ENCODE measurements at regions not wholly inside any gene's neighbourhood (a gene's known extent, or its start where the extent isn't known, plus 50 kb on each side); places are given as distances from the start of the nearest gene placed in this dataset.

DNA sequence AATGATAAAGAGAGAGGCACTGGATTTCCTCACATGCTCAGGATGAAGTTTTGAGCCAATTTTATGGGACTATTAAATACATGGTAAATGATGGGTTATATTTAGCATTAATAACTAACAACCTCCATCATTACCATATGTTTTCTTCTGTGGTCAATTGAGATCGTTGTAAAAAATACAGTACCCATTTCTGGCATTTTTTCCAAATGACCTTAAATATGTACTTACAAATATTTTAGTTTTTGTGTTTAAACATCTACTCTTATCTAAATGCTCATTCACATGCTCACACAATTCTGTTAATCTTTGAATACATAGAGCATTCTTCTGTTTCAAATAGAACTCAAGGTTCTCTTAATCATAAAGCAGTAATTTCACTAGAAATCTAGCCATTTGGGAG lies 330.0 kb upstream of the BRINP3 start:
- ChIA-PET CTCF (no interaction called here), POLR2A (no interaction called here)
- no peaks in the 10 kb centered on the region for H3K27me3 ChIP-seq (ENCODE audit: control insufficient read depth, insufficient read depth, low read length)
- DNase-seq (ENCODE audit: low read depth, low spot score) = no peak
- no peak for ATAC-seq
- intact Hi-C loops (cut with micrococcal nuclease; ENCODE audit: unreplicated experiment) = no loop called here
- H3K36me3 ChIP-seq (ENCODE audit: control insufficient read depth, insufficient read depth, low read length) = no peaks in the 10 kb centered on the region
- BruUV-seq (replicated peaks) = no TSS peak
- in situ Hi-C loops (cut with HindIII; ENCODE audit: low pct_unique_long_range_greater_than_20kb, low sequenced_read_pairs) = no loop called here
- H3K27ac ChIP-seq (ENCODE audit: low read length) = no peak overlapping the region
- H3K9me3 ChIP-seq (ENCODE audit: control insufficient read depth, insufficient read depth, low read depth, low read length) = no peaks in the 10 kb centered on the region
- H3K4me1 ChIP-seq (ENCODE audit: control insufficient read depth, insufficient read depth, low read length) = no peaks in the 10 kb centered on the region
- H3K4me3 ChIP-seq (ENCODE audit: low read depth in 2 of 2, low read length in 2 of 2) = no peak overlapping the region
- TF ChIP-seq POLR2AphosphoS5 (IDR thresholded peaks at IDR 0.05; ENCODE audit: low read depth, low read length) = no peak

GRCh38 chr1:190808035-190808434 lies 330.4 kb upstream of the BRINP3 start:
- POLR2A ChIA-PET = no interaction called here
- no peaks in the 10 kb centered on the region for H3K9me3 ChIP-seq (ENCODE audit: control insufficient read depth, insufficient read depth, low read depth, low read length)
- TF ChIP-seq CTCF (IDR thresholded peaks at IDR 0.05) (no peak), POLR2AphosphoS5 (IDR thresholded peaks at IDR 0.05; ENCODE audit: low read depth, low read length) (no peak), TCF7L2 (IDR thresholded peaks at IDR 0.05; ENCODE audit: low read depth, low read length) (no peak), SIN3A (IDR thresholded peaks at IDR 0.05; ENCODE audit: borderline replicate concordance, insufficient read depth, low read depth, low read length) (no peak)
- TF ChIP-seq, protein P1, sequence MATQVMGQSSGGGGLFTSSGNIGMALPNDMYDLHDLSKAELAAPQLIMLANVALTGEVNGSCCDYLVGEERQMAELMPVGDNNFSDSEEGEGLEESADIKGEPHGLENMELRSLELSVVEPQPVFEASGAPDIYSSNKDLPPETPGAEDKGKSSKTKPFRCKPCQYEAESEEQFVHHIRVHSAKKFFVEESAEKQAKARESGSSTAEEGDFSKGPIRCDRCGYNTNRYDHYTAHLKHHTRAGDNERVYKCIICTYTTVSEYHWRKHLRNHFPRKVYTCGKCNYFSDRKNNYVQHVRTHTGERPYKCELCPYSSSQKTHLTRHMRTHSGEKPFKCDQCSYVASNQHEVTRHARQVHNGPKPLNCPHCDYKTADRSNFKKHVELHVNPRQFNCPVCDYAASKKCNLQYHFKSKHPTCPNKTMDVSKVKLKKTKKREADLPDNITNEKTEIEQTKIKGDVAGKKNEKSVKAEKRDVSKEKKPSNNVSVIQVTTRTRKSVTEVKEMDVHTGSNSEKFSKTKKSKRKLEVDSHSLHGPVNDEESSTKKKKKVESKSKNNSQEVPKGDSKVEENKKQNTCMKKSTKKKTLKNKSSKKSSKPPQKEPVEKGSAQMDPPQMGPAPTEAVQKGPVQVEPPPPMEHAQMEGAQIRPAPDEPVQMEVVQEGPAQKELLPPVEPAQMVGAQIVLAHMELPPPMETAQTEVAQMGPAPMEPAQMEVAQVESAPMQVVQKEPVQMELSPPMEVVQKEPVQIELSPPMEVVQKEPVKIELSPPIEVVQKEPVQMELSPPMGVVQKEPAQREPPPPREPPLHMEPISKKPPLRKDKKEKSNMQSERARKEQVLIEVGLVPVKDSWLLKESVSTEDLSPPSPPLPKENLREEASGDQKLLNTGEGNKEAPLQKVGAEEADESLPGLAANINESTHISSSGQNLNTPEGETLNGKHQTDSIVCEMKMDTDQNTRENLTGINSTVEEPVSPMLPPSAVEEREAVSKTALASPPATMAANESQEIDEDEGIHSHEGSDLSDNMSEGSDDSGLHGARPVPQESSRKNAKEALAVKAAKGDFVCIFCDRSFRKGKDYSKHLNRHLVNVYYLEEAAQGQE (IDR thresholded peaks at IDR 0.05; ENCODE audit: insufficient read depth in 1 of 2, low read depth in 2 of 2, low read length in 1 of 2) = no peak
- no peak overlapping the region for H3K27ac ChIP-seq (ENCODE audit: low read length)
- CTCF ChIA-PET = no interaction called here
- in situ Hi-C loops (cut with HindIII; ENCODE audit: low pct_unique_long_range_greater_than_20kb, low sequenced_read_pairs) (no loop called here), intact Hi-C loops (cut with micrococcal nuclease; ENCODE audit: unreplicated experiment) (no loop called here)
- no peaks in the 10 kb centered on the region for H3K36me3 ChIP-seq (ENCODE audit: control insufficient read depth, insufficient read depth, low read length)
- BruUV-seq (replicated peaks) = no TSS peak
- no peak overlapping the region for H3K4me3 ChIP-seq (ENCODE audit: low read depth in 2 of 2, low read length in 2 of 2)
- H3K27me3 ChIP-seq (ENCODE audit: control insufficient read depth, insufficient read depth, low read length) = no peaks in the 10 kb centered on the region
- no peak for DNase-seq (ENCODE audit: low read depth, low spot score)
- ATAC-seq = no peak
- H3K4me1 ChIP-seq (ENCODE audit: control insufficient read depth, insufficient read depth, low read length) = no peaks in the 10 kb centered on the region

GRCh38 chr1:190809312-190809711 lies 331.6 kb upstream of the BRINP3 start:
- DNase-seq (ENCODE audit: low read depth, low spot score) = no peak
- intact Hi-C loops (cut with micrococcal nuclease; ENCODE audit: unreplicated experiment) (no loop called here), in situ Hi-C loops (cut with HindIII; ENCODE audit: low pct_unique_long_range_greater_than_20kb, low sequenced_read_pairs) (no loop called here)
- Histone ChIP-seq H3K27ac (ENCODE audit: low read length) (no peak overlapping the region), H3K27me3 (ENCODE audit: control insufficient read depth, insufficient read depth, low read length) (no peaks in the 10 kb centered on the region), H3K4me3 (ENCODE audit: low read depth in 2 of 2, low read length in 2 of 2) (no peak overlapping the region), H3K36me3 (ENCODE audit: control insufficient read depth, insufficient read depth, low read length) (no peaks in the 10 kb centered on the region), H3K4me1 (ENCODE audit: control insufficient read depth, insufficient read depth, low read length) (no peaks in the 10 kb centered on the region), H3K9me3 (ENCODE audit: control insufficient read depth, insufficient read depth, low read depth, low read length) (no peaks in the 10 kb centered on the region)
- CTCF ChIA-PET = no interaction called here
- no peak for ATAC-seq
- POLR2A ChIA-PET = no interaction called here
- BruUV-seq (replicated peaks) = no TSS peak
- no peak for TF ChIP-seq SIN3A (IDR thresholded peaks at IDR 0.05; ENCODE audit: borderline replicate concordance, insufficient read depth, low read depth, low read length)
- TF ChIP-seq TCF7L2 (IDR thresholded peaks at IDR 0.05; ENCODE audit: low read depth, low read length) = no peak
- TF ChIP-seq CTCF (IDR thresholded peaks at IDR 0.05) = no peak
- no peak for TF ChIP-seq POLR2AphosphoS5 (IDR thresholded peaks at IDR 0.05; ENCODE audit: low read depth, low read length)
- TF ChIP-seq, protein P1 (IDR thresholded peaks at IDR 0.05; ENCODE audit: insufficient read depth in 1 of 2, low read depth in 2 of 2, low read length in 1 of 2) = no peak
